ENCODE measurements at regions not wholly inside any gene's neighbourhood (a gene's known extent, or its start where the extent isn't known, plus 50 kb on each side); places are given as distances from the start of the nearest gene placed in this dataset.

DNA sequence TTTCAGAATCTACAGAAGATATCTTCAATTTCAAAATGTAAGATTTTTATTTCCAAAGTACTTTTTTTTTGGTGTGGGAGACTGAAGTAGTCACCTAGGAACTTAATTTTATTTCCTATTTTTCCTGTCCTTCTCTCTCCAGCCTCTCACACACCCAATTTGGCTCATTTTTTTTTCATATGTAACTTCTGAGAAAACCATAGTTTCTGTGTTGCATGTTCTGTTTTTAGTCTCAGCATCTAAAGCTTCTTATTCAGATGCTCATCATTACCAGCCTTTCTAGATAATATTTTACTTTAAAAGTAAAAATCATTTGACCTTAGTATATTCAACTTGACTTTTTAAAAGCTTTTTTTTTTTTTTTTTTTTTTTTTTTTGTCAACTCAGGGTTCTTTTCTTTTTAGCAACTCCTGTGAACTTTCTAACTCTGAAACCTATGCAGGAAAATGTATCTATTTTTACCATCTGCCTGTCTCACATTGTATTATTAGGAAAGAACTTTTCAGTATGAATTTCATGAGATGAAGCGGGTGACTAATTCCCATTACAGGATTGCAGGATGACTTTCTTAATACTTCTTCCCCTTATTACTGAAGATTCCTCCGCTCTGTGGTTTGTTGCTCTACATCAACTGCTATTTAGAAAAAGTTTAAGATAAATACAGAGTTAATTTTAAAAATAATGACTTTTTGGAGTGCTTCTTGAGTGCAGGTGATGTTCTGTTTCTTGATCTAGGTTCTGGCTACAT, 73.6 kb upstream of the LSM8 start:
- TF ChIP-seq CTCF (IDR thresholded peaks at IDR 0.05; ENCODE audit: unreplicated experiment): no peak
- Mint-ChIP-seq H3K27me3 (no peaks in the 10 kb centered on the region), H3K4me3 (ENCODE audit: low read depth) (no peak overlapping the region), H3K27ac (no peak overlapping the region), H3K9me3 (ENCODE audit: low read depth) (peaks cover 8% of the 10 kb centered on the region), H3K36me3 (ENCODE audit: insufficient read depth) (peaks cover 2% of the 10 kb centered on the region), H3K4me1 (ENCODE audit: low read depth) (peaks cover 2% of the 10 kb centered on the region)
- no peak for DNase-seq (ENCODE audit: low spot score, unreplicated experiment)

- no peak for DNase-seq (ENCODE audit: low spot score, unreplicated experiment)
- peaks cover 15% of the 10 kb centered on the region for H3K9me3 Mint-ChIP-seq (ENCODE audit: low read depth)
- H3K4me1 Mint-ChIP-seq (ENCODE audit: low read depth): peaks cover 2% of the 10 kb centered on the region
- no peak for TF ChIP-seq CTCF (IDR thresholded peaks at IDR 0.05; ENCODE audit: unreplicated experiment)
- no peak overlapping the region for H3K27ac Mint-ChIP-seq
- peaks cover 2% of the 10 kb centered on the region for H3K36me3 Mint-ChIP-seq (ENCODE audit: insufficient read depth)
- H3K4me3 Mint-ChIP-seq (ENCODE audit: low read depth): no peak overlapping the region
- no peaks in the 10 kb centered on the region for H3K27me3 Mint-ChIP-seq
Measured at GRCh38 chr7:118111347-118111746, 72.6 kb upstream of the LSM8 start.

- TF ChIP-seq CTCF (IDR thresholded peaks at IDR 0.05; ENCODE audit: unreplicated experiment): no peak
- Mint-ChIP-seq H3K9me3 (ENCODE audit: low read depth) (peaks cover 30% of the 10 kb centered on the region), H3K4me1 (ENCODE audit: low read depth) (peaks cover under 1% of the 10 kb centered on the region), H3K27me3 (no peaks in the 10 kb centered on the region), H3K27ac (no peak overlapping the region), H3K36me3 (ENCODE audit: insufficient read depth) (peaks cover 2% of the 10 kb centered on the region), H3K4me3 (ENCODE audit: low read depth) (no peak overlapping the region)
- DNase-seq (ENCODE audit: low spot score, unreplicated experiment): no peak
Measured at GRCh38 chr7:118114175-118114574, 69.8 kb upstream of the LSM8 start.

DNA sequence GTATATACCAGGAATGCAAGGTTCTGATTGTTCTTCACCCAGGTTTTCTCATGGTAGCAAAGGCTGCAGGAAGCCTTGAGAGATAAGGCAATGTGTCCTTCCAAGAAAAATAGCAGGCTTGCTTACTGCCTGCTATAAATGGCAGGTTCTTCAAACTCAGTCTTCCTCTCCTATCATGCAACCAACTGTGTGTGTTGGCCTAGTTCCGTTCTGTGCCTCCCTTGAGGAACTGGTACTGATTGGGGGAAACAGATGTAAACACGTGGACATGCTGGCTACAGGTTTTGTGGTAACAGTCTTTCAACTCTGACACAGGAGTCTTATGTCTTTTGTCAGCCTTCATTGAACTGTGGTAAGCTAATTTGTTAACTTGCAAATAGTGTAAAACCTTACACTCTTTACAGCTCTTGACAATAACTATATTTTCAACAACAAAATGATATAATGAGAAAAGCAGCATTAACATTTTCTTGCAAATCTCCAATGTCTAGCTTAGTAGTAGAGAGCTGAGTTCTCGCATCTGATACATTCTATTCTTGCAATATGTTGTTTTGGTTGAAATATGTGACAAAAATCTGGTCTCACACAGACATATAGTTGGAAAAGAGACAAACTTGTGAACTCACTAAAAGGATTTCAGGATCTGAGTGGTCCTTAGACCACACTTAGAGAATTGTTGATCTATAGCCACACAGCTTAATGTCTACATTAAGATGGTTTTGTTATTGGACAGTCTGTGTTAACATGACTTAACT, 54.7 kb upstream of the LSM8 start:
- TF ChIP-seq CTCF (IDR thresholded peaks at IDR 0.05; ENCODE audit: unreplicated experiment): no peak
- H3K36me3 Mint-ChIP-seq (ENCODE audit: insufficient read depth): no peaks in the 10 kb centered on the region
- peaks cover 19% of the 10 kb centered on the region for H3K9me3 Mint-ChIP-seq (ENCODE audit: low read depth)
- no peak overlapping the region for H3K27ac Mint-ChIP-seq
- DNase-seq (ENCODE audit: low spot score, unreplicated experiment): no peak
- H3K4me1 Mint-ChIP-seq (ENCODE audit: low read depth): no peaks in the 10 kb centered on the region
- no peak overlapping the region for H3K4me3 Mint-ChIP-seq (ENCODE audit: low read depth)
- H3K27me3 Mint-ChIP-seq: no peaks in the 10 kb centered on the region

- no peaks in the 10 kb centered on the region for H3K4me1 Mint-ChIP-seq (ENCODE audit: low read depth)
- H3K27ac Mint-ChIP-seq: no peak overlapping the region
- H3K36me3 Mint-ChIP-seq (ENCODE audit: insufficient read depth): no peaks in the 10 kb centered on the region
- no peak overlapping the region for H3K4me3 Mint-ChIP-seq (ENCODE audit: low read depth)
- no peaks in the 10 kb centered on the region for H3K27me3 Mint-ChIP-seq
- peaks cover 10% of the 10 kb centered on the region for H3K9me3 Mint-ChIP-seq (ENCODE audit: low read depth)
- no peak for TF ChIP-seq CTCF (IDR thresholded peaks at IDR 0.05; ENCODE audit: unreplicated experiment)
- DNase-seq (ENCODE audit: low spot score, unreplicated experiment): no peak
Measured at GRCh38 chr7:118132764-118133163, 51.2 kb upstream of the LSM8 start.

Measured in progenitor cell of endocrine pancreas (in vitro differentiated cells).